Keratinocyte (primary cell): ENCODE measurements at regions not wholly inside any gene's neighbourhood (a gene's known extent, or its start where the extent isn't known, plus 50 kb on each side); places are given as distances from the start of the nearest gene placed in this dataset.

ENCODE experiments used
- EZH2 ChIP-seq: IDR thresholded peaks from one replicate; pipeline ENCODE4 v1.6.1; 2012; ENCODE audit warnings: inconsistent platforms, mild to moderate bottlenecking, low read length, moderate library complexity
- TF ChIP-seq, protein P1 (sequence below), 3 experiments: IDR thresholded peaks in 1 of 3; conservative IDR thresholded peaks in 1 of 3; optimal IDR thresholded peaks in 1 of 3; 2 replicates in 2 of 3; 3 replicates in 1 of 3; pipeline versions ENCODE3 to v1.5.1; 2011; ENCODE audit warnings: low read length in 3 of 3, mild to moderate bottlenecking in 3 of 3, moderate library complexity in 2 of 3, control low read depth in 1 of 3, inconsistent platforms in 1 of 3; ENCODE audit not compliant: insufficient read depth in 2 of 3; ENCODE audit errors: extremely low read depth in 1 of 3

DNA sequence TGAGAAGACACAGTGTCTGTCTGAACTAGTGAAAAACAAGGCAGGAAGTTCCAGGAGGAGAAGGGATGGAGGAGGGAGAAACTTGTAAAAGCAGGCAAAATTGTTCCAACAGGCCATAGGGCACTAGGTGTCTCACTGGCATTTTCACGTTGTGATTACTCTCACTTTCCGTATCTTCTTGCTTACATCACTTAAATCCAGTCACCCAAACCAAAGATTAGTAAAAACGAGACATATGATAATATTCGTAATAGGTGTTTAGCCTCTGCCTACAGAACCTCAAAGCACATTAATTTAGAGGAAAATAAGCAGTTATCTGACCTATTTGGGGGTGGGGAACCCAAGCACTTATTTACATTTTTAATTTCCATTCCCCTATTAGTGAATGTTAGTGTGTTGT, 78.3 kb downstream of the POU3F3 start:
- TF ChIP-seq, protein P1, sequence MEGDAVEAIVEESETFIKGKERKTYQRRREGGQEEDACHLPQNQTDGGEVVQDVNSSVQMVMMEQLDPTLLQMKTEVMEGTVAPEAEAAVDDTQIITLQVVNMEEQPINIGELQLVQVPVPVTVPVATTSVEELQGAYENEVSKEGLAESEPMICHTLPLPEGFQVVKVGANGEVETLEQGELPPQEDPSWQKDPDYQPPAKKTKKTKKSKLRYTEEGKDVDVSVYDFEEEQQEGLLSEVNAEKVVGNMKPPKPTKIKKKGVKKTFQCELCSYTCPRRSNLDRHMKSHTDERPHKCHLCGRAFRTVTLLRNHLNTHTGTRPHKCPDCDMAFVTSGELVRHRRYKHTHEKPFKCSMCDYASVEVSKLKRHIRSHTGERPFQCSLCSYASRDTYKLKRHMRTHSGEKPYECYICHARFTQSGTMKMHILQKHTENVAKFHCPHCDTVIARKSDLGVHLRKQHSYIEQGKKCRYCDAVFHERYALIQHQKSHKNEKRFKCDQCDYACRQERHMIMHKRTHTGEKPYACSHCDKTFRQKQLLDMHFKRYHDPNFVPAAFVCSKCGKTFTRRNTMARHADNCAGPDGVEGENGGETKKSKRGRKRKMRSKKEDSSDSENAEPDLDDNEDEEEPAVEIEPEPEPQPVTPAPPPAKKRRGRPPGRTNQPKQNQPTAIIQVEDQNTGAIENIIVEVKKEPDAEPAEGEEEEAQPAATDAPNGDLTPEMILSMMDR (optimal IDR thresholded peaks at IDR 0.05 in 1 of 3, IDR thresholded peaks at IDR 0.05 in 1 of 3, conservative IDR thresholded peaks at IDR 0.05 in 1 of 3; ENCODE audit: extremely low read depth in 1 of 3, insufficient read depth in 2 of 3, low read length in 3 of 3), result no peak
- TF ChIP-seq EZH2, result no peak
